Lung (tissue), 11 donors: ENCODE measurements at regions not wholly inside any gene's neighbourhood (a gene's known extent, or its start where the extent isn't known, plus 50 kb on each side); places are given as distances from the start of the nearest gene placed in this dataset.

Source experiments
- ATAC-seq: fragments of 200-7000 bp; cut with Tn5 transposase; one replicate; pipeline ENCODE4 v1.9.1; 2020; ENCODE audit warnings: moderate number of reproducible peaks; ENCODE audit not compliant: insufficient read depth, low FRiP score
- DNase-seq, 3 donors: peaks; one replicate each; pipeline ENCODE4 v3.0.0-alpha.2; 2013 to 2017
- H3K27ac ChIP-seq, 2 donors: one replicate each; pipeline ENCODE4 v1.5.1; 2013; ENCODE audit warnings: mild to moderate bottlenecking in 2 of 2, moderate library complexity in 2 of 2, control low read depth in 1 of 2, inconsistent platforms in 1 of 2, low read depth in 1 of 2, low read length in 1 of 2
- H3K27me3 ChIP-seq, 3 donors: one replicate each; pipeline ENCODE4 v1.5.1; 2013; ENCODE audit warnings: low read length in 2 of 3; ENCODE audit not compliant: control insufficient read depth in 3 of 3, insufficient read depth in 3 of 3
- H3K36me3 ChIP-seq, 4 donors: one replicate each; pipeline ENCODE4 v1.5.1; 2013; ENCODE audit warnings: low read length in 4 of 4, mild to moderate bottlenecking in 1 of 4, moderate library complexity in 1 of 4; ENCODE audit not compliant: control insufficient read depth in 4 of 4, insufficient read depth in 4 of 4
- H3K4me1 ChIP-seq, 5 donors: one replicate each; pipeline ENCODE4 v1.5.1; 2013; ENCODE audit warnings: low read length in 5 of 5, mild to moderate bottlenecking in 2 of 5, moderate library complexity in 1 of 5; ENCODE audit not compliant: control insufficient read depth in 5 of 5, insufficient read depth in 5 of 5
- H3K4me3 ChIP-seq: one replicate; pipeline ENCODE4 v1.5.1; 2013; ENCODE audit warnings: mild to moderate bottlenecking, control low read depth, moderate library complexity
- H3K9ac ChIP-seq, 2 donors: one replicate each; pipeline ENCODE4 v1.5.1; 2013; ENCODE audit warnings: low read length in 2 of 2, control low read depth in 1 of 2; ENCODE audit not compliant: insufficient read depth in 1 of 2
- H3K9me3 ChIP-seq, 4 donors: one replicate each; pipeline ENCODE4 v1.5.1; 2013; ENCODE audit warnings: low read length in 3 of 4, mild to moderate bottlenecking in 1 of 4, moderate library complexity in 1 of 4; ENCODE audit not compliant: control insufficient read depth in 4 of 4, insufficient read depth in 3 of 4
- WGBS, 2 donors: extraction: QIAGEN DNeasy Blood & Tissue Kit; methylation state at CpG; one replicate each; pipeline ENCODE4 v1.1.7; 2013; 5-methylcytosine and 5-hydroxymethylcytosine counted together
- TF ChIP-seq, protein P1 (sequence below): IDR thresholded peaks from 2 replicates; pipeline ENCODE4 v1.5.1; 2012; ENCODE audit warnings: mild to moderate bottlenecking; ENCODE audit errors: control extremely low read depth, extremely low read depth
- donor health status: control.
- donor health status: control.
- donor health status: Bipolar disorder and iron deficiency.
- donor health status: healthy.
- donor health status: DM: yes; HTN: yes; CAD: no.

- Histone ChIP-seq H3K4me1 (no peaks in the 10 kb centered on the region), H3K27ac (no peak overlapping the region), H3K4me3 (no peak overlapping the region), H3K9me3 (peaks cover 0 to 3% (median 0%) of the 10 kb centered on the region in 4 donors), H3K9ac (no peak overlapping the region), H3K36me3 (no peaks in the 10 kb centered on the region), H3K27me3 (no peaks in the 10 kb centered on the region)
- TF ChIP-seq, protein P1, sequence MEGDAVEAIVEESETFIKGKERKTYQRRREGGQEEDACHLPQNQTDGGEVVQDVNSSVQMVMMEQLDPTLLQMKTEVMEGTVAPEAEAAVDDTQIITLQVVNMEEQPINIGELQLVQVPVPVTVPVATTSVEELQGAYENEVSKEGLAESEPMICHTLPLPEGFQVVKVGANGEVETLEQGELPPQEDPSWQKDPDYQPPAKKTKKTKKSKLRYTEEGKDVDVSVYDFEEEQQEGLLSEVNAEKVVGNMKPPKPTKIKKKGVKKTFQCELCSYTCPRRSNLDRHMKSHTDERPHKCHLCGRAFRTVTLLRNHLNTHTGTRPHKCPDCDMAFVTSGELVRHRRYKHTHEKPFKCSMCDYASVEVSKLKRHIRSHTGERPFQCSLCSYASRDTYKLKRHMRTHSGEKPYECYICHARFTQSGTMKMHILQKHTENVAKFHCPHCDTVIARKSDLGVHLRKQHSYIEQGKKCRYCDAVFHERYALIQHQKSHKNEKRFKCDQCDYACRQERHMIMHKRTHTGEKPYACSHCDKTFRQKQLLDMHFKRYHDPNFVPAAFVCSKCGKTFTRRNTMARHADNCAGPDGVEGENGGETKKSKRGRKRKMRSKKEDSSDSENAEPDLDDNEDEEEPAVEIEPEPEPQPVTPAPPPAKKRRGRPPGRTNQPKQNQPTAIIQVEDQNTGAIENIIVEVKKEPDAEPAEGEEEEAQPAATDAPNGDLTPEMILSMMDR: no peak
- WGBS, 2 donors: 27 to 45% methylated on average over 8 of the region's 8 CpGs
- no peak for ATAC-seq
- no peak for DNase-seq
Observed at GRCh38 chr4:24413311-24413784, 171.0 kb downstream of the DHX15 start.

DNA sequence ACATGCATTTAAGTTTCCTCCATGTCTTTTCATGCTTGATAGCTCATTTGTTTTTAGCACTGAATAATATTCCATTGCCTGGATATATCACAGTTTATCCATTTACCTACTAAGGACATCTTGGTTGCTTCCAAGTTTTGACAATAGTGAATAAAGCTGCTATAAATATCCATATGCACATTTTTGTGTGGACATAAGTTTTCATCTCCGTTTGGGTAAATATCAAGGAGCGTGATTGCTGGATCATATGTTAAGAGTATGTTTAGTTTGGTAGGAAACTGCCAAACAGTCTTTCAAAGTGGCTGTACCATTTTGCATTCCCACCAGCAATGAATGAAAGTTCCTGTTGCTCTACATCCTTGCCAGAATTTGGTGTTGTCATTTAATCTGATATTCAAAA lies 172.5 kb downstream of the DHX15 start:
- DNase-seq (no peak), ATAC-seq (no peak)
- 85 to 88% methylated on average over 2 of the region's 2 CpGs for WGBS, 2 donors
- H3K36me3 ChIP-seq: no peaks in the 10 kb centered on the region
- H3K4me1 ChIP-seq: no peaks in the 10 kb centered on the region
- no peak overlapping the region for H3K9ac ChIP-seq
- H3K27ac ChIP-seq: no peak overlapping the region
- no peaks in the 10 kb centered on the region for H3K27me3 ChIP-seq
- TF ChIP-seq, protein P1: no peak
- no peak overlapping the region for H3K4me3 ChIP-seq
- H3K9me3 ChIP-seq: peaks cover 0 to 4% (median 0%) of the 10 kb centered on the region in 4 donors

- no peak overlapping the region for H3K9ac ChIP-seq
- peaks cover 0 to 4% (median 0%) of the 10 kb centered on the region in 4 donors for H3K9me3 ChIP-seq
- no peak overlapping the region for H3K27ac ChIP-seq
- 86 to 93% methylated on average over 2 of the region's 2 CpGs for WGBS, 2 donors
- TF ChIP-seq, protein P1: no peak
- H3K36me3 ChIP-seq: no peaks in the 10 kb centered on the region
- no peak overlapping the region for H3K4me3 ChIP-seq
- no peak for DNase-seq
- no peak for ATAC-seq
- no peaks in the 10 kb centered on the region for H3K4me1 ChIP-seq
- no peaks in the 10 kb centered on the region for H3K27me3 ChIP-seq
Observed at GRCh38 chr4:24411299-24411698, 173.1 kb downstream of the DHX15 start.

DNA sequence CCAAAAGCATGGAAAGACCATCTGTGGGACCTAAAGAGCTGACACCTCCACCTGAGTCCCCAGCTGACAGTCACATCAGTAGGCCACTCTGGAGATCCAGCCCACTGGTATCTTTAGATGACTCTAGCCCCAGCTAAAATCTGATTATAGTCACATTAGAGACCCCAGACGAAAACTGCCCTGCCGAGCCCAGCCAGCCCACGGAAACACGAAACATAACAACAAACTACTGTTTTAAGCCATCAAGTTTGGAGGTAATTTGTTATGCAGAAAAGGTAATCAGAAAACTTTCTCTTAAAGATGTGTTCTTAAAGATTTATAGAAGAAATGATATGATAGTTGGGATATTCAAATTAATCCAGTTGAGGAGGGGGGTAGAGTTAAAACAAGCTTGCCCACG lies 175.7 kb downstream of the DHX15 start:
- Histone ChIP-seq H3K4me1 (peaks cover 0 to 4% (median 0%) of the 10 kb centered on the region in 5 donors), H3K9me3 (peaks cover 0 to 4% (median 0%) of the 10 kb centered on the region in 4 donors), H3K27me3 (no peaks in the 10 kb centered on the region), H3K9ac (no peak overlapping the region), H3K36me3 (no peaks in the 10 kb centered on the region), H3K27ac (no peak overlapping the region), H3K4me3 (no peak overlapping the region)
- DNase-seq (no peak), ATAC-seq (no peak)
- WGBS, 2 donors: 90 to 92% methylated on average over 5 of the region's 5 CpGs
- TF ChIP-seq, protein P1: no peak
